Erythroblast (primary cell): ENCODE measurements at regions not wholly inside any gene's neighbourhood (a gene's known extent, or its start where the extent isn't known, plus 50 kb on each side); places are given as distances from the start of the nearest gene placed in this dataset.
"Not testable (repeated sequence)": the region's sequence is repeated elsewhere in the genome, so short reads cannot be mapped to it uniquely, and the experiment has no call there.

ENCODE experiments used
- DNase-seq, 2 experiments: peaks; one replicate each; lab custom pipeline; 2025; lab: John Stamatoyannopoulos, UW
- GATA1 ChIP-seq: IDR thresholded peaks from 2 replicates; pipeline ENCODE4 v1.6.1; 2011; ENCODE audit warnings: low read depth, mild to moderate bottlenecking, control low read depth, low read length, moderate library complexity
- POLR2A ChIP-seq: IDR thresholded peaks from 2 replicates; pipeline ENCODE4 v1.6.1; 2011; ENCODE audit warnings: mild to moderate bottlenecking, low read length

- no peak for DNase-seq
- no peak for TF ChIP-seq GATA1
- no peak for TF ChIP-seq POLR2A
Observed at GRCh38 chr10:64116707-64117106, 595.5 kb downstream of the REEP3 start.

GRCh38 chr10:64118736-64119135 is 597.5 kb downstream of the REEP3 start:
- TF ChIP-seq POLR2A (no peak), GATA1 (no peak)
- no peak for DNase-seq

GRCh38 chr10:64120301-64120980 is 599.2 kb downstream of the REEP3 start:
- DNase-seq = not testable (repeated sequence)

GRCh38 chr10:64130152-64130551 is 609.0 kb downstream of the REEP3 start:
- TF ChIP-seq POLR2A = no peak
- no peak for TF ChIP-seq GATA1

GRCh38 chr10:64134676-64135075 is 613.5 kb downstream of the REEP3 start:
- TF ChIP-seq POLR2A = no peak
- TF ChIP-seq GATA1 = no peak
- no peak for DNase-seq

More at GRCh38 chr10:64130152-64130551, 609.0 kb downstream of the REEP3 start:
- DNase-seq = no peak

GRCh38 chr10:64142395-64142794 is 621.2 kb downstream of the REEP3 start:
- no peak for DNase-seq
- no peak for TF ChIP-seq POLR2A
- TF ChIP-seq GATA1 = no peak

- TF ChIP-seq POLR2A = no peak
- no peak for TF ChIP-seq GATA1
- no peak for DNase-seq
Observed at GRCh38 chr10:64148607-64149006, 627.4 kb downstream of the REEP3 start.

- no peak for DNase-seq
- TF ChIP-seq GATA1 (no peak), POLR2A (no peak)
Observed at GRCh38 chr10:64156166-64156565, 635.0 kb downstream of the REEP3 start.

- no peak for DNase-seq
- TF ChIP-seq POLR2A (no peak), GATA1 (no peak)
Observed at GRCh38 chr10:64158551-64158950, 637.4 kb downstream of the REEP3 start.

- DNase-seq = no peak
- TF ChIP-seq POLR2A (no peak), GATA1 (no peak)
Observed at GRCh38 chr10:64159910-64160872, 639.0 kb downstream of the REEP3 start.

GRCh38 chr10:64170791-64171190 is 649.6 kb downstream of the REEP3 start:
- DNase-seq = no peak

GRCh38 chr10:64173826-64174225 is 652.6 kb downstream of the REEP3 start:
- DNase-seq = no peak
- no peak for TF ChIP-seq POLR2A
- no peak for TF ChIP-seq GATA1

More at GRCh38 chr10:64170791-64171190, 649.6 kb downstream of the REEP3 start:
- no peak for TF ChIP-seq POLR2A
- no peak for TF ChIP-seq GATA1

- TF ChIP-seq GATA1 (no peak), POLR2A (no peak)
- DNase-seq = no peak
Observed at GRCh38 chr10:64174666-64175255, 653.6 kb downstream of the REEP3 start.

GRCh38 chr10:64175271-64175962 is 654.2 kb downstream of the REEP3 start:
- no peak for TF ChIP-seq GATA1
- TF ChIP-seq POLR2A = no peak

More at GRCh38 chr10:64175271-64175962, 654.2 kb downstream of the REEP3 start:
- no peak for DNase-seq
